HS-5 (cell line): ENCODE measurements at regions not wholly inside any gene's neighbourhood (a gene's known extent, or its start where the extent isn't known, plus 50 kb on each side); places are given as distances from the start of the nearest gene placed in this dataset.

Experiments
- DNase-seq: peaks from one replicate; pipeline ENCODE4 v3.0.0-alpha.2; 2012; ENCODE audit warnings: low read depth

- DNase-seq = no peak
Measured at GRCh38 chr11:25890626-25891260, 441.2 kb upstream of the ANO3 start.

- no peak for DNase-seq
Measured at GRCh38 chr11:25891960-25892359, 440.0 kb upstream of the ANO3 start.

- no peak for DNase-seq
Measured at GRCh38 chr11:25899617-25900160, 432.2 kb upstream of the ANO3 start.

GRCh38 chr11:25900814-25901213, 431.1 kb upstream of the ANO3 start:
- DNase-seq = no peak

- DNase-seq = no peak
Measured at GRCh38 chr11:25901415-25901814, 430.5 kb upstream of the ANO3 start.

- DNase-seq = no peak
Measured at GRCh38 chr11:25902476-25902875, 429.5 kb upstream of the ANO3 start.

GRCh38 chr11:25908726-25909125, 423.2 kb upstream of the ANO3 start:
- no peak for DNase-seq

GRCh38 chr11:25910086-25910485, 421.8 kb upstream of the ANO3 start:
- DNase-seq = no peak

GRCh38 chr11:25920356-25920755, 411.6 kb upstream of the ANO3 start:
- no peak for DNase-seq

- no peak for DNase-seq
Measured at GRCh38 chr11:25924586-25924985, 407.3 kb upstream of the ANO3 start.

- DNase-seq = no peak
Measured at GRCh38 chr11:25925359-25925758, 406.6 kb upstream of the ANO3 start.

GRCh38 chr11:25927411-25927953, 404.4 kb upstream of the ANO3 start:
- DNase-seq = no peak

- DNase-seq = no peak
Measured at GRCh38 chr11:25928076-25928475, 403.9 kb upstream of the ANO3 start.

- DNase-seq = no peak
Measured at GRCh38 chr11:25938952-25939351, 393.0 kb upstream of the ANO3 start.

GRCh38 chr11:25939691-25940090, 392.2 kb upstream of the ANO3 start:
- no peak for DNase-seq

- DNase-seq = no peak
Measured at GRCh38 chr11:25941353-25941752, 390.6 kb upstream of the ANO3 start.

- no peak for DNase-seq
Measured at GRCh38 chr11:25943031-25943430, 388.9 kb upstream of the ANO3 start.

GRCh38 chr11:25943777-25944661, 387.9 kb upstream of the ANO3 start:
- no peak for DNase-seq

GRCh38 chr11:25949918-25950317, 382.0 kb upstream of the ANO3 start:
- no peak for DNase-seq

GRCh38 chr11:25953006-25953405, 378.9 kb upstream of the ANO3 start:
- DNase-seq = no peak

GRCh38 chr11:25958045-25958444, 373.9 kb upstream of the ANO3 start:
- DNase-seq = no peak

GRCh38 chr11:25961539-25961938, 370.4 kb upstream of the ANO3 start:
- DNase-seq = no peak
